ENCODE measurements at regions not wholly inside any gene's neighbourhood (a gene's known extent, or its start where the extent isn't known, plus 50 kb on each side); places are given as distances from the start of the nearest gene placed in this dataset.

GRCh38 chr2:175744000-175744399 lies 258.1 kb downstream of the LNPK start:
- TF ChIP-seq CTCF (IDR thresholded peaks at IDR 0.05) (no peak), POLR2A (IDR thresholded peaks at IDR 0.05) (no peak)
